PC-9 (cell line): ENCODE measurements at regions not wholly inside any gene's neighbourhood (a gene's known extent, or its start where the extent isn't known, plus 50 kb on each side); places are given as distances from the start of the nearest gene placed in this dataset.
"Not testable (repeated sequence)": the region's sequence is repeated elsewhere in the genome, so short reads cannot be mapped to it uniquely, and the experiment has no call there.

Experiments
- BruUV-seq: library from RNA; stranded (reverse); fragments of 400-500 nt; replicated peaks from 2 replicates; lab custom pipeline; 2021; lab: Mats Ljungman, UMichigan
- CTCF ChIA-PET: fragments of 300-600 bp; sonication (Branson Sonifier 250); formaldehyde crosslinking; loops from one replicate; lab custom pipeline; 2022; ENCODE audit warnings: antibody characterized with exemption; lab: Charles Lee
- POLR2A ChIA-PET: fragments of 300-600 bp; sonication (Branson Sonifier 250); formaldehyde crosslinking; loops from one replicate; lab custom pipeline; 2022; ENCODE audit warnings: antibody characterized with exemption; ENCODE audit not compliant: unreplicated experiment; lab: Charles Lee
- DNase-seq, 2 experiments: peaks; one replicate each; pipeline versions ENCODE4 v3.0.0 to v3.0.0-alpha.2; 2015 to 2022; ENCODE audit warnings: mixed read lengths in 1 of 2
- H2AFZ ChIP-seq: fragments of 200-600 bp; sonication (generic); 2 replicates; pipeline ENCODE4 v1.8.1; 2017; ENCODE audit warnings: antibody characterized with exemption
- H3F3A ChIP-seq: fragments of 200-600 bp; sonication (generic); 2 replicates; pipeline ENCODE4 v1.8.1; 2017; ENCODE audit warnings: antibody characterized with exemption, mild to moderate bottlenecking, low read depth; ENCODE audit not compliant: insufficient read depth
- H3K27ac ChIP-seq: fragments of 200-600 bp; sonication (generic); 2 replicates; pipeline ENCODE4 v1.6.1; 2016; ENCODE audit warnings: mixed run types
- H3K27me3 ChIP-seq: fragments of 200-600 bp; sonication (generic); 2 replicates; pipeline ENCODE4 v1.6.1; 2016; ENCODE audit warnings: low read depth, mixed run types; ENCODE audit not compliant: insufficient read depth
- H3K36me3 ChIP-seq: fragments of 200-600 bp; sonication (generic); 2 replicates; pipeline ENCODE4 v1.6.1; 2016; ENCODE audit warnings: low read depth, mixed run types
- H3K4me1 ChIP-seq: fragments of 200-600 bp; sonication (generic); replicated peaks from 2 replicates; pipeline ENCODE4 v1.6.1; 2016; ENCODE audit warnings: mixed run types; ENCODE audit not compliant: insufficient read depth
- H3K4me2 ChIP-seq: fragments of 200-600 bp; sonication (generic); 2 replicates; pipeline ENCODE4 v1.6.1; 2017; ENCODE audit warnings: mixed run types
- H3K4me3 ChIP-seq: fragments of 200-600 bp; sonication (generic); 2 replicates; pipeline ENCODE4 v1.6.1; 2016; ENCODE audit warnings: mixed run types
- H3K79me2 ChIP-seq: fragments of 200-600 bp; sonication (generic); 2 replicates; pipeline ENCODE4 v1.6.1; 2017; ENCODE audit warnings: low read depth, mixed run types
- H3K9me2 ChIP-seq: fragments of 200-600 bp; sonication (generic); 2 replicates; pipeline ENCODE4 v1.8.1; 2017; ENCODE audit warnings: mild to moderate bottlenecking; ENCODE audit not compliant: insufficient read depth
- H3K9me3 ChIP-seq: fragments of 200-600 bp; sonication (generic); 2 replicates; pipeline ENCODE4 v1.8.1; 2016; ENCODE audit warnings: low read depth; ENCODE audit not compliant: insufficient read depth
- H4K20me1 ChIP-seq: fragments of 200-600 bp; sonication (generic); 2 replicates; pipeline ENCODE4 v1.8.1; 2017; ENCODE audit not compliant: insufficient read depth
- EZH2 ChIP-seq: fragments of 200-600 bp; sonication (generic); IDR thresholded peaks from 2 replicates; pipeline ENCODE4 v1.8.0; 2017; ENCODE audit warnings: antibody characterized with exemption, low read depth
- intact Hi-C: fragments of 100-400 bp; cut with micrococcal nuclease; formaldehyde crosslinking; loops from one replicate; pipeline ENCODE4 v1.10.0; 2022; ENCODE audit not compliant: unreplicated experiment
- TF ChIP-seq, protein P1 (sequence below): fragments of 200-600 bp; sonication (generic); conservative IDR thresholded peaks from 2 replicates; pipeline ENCODE4 v1.6.1; 2017; ENCODE audit warnings: mixed run types, antibody characterized with exemption, mild to moderate bottlenecking, moderate library complexity

- no peak for DNase-seq
- Histone ChIP-seq H3K4me3 (no peak overlapping the region), H3K9me3 (no peaks in the 10 kb centered on the region), H2AFZ (no peak overlapping the region), H3F3A (no peaks in the 10 kb centered on the region), H3K4me1 (no peaks in the 10 kb centered on the region), H3K27ac (no peak overlapping the region), H3K4me2 (no peak overlapping the region), H3K9me2 (no peaks in the 10 kb centered on the region), H3K79me2 (no peaks in the 10 kb centered on the region), H4K20me1 (no peaks in the 10 kb centered on the region), H3K36me3 (no peaks in the 10 kb centered on the region), H3K27me3 (no peaks in the 10 kb centered on the region)
- no TSS peak for BruUV-seq
- ChIA-PET POLR2A (no interaction called here), CTCF (no interaction called here)
- intact Hi-C loops, result no loop called here
- TF ChIP-seq, protein P1, sequence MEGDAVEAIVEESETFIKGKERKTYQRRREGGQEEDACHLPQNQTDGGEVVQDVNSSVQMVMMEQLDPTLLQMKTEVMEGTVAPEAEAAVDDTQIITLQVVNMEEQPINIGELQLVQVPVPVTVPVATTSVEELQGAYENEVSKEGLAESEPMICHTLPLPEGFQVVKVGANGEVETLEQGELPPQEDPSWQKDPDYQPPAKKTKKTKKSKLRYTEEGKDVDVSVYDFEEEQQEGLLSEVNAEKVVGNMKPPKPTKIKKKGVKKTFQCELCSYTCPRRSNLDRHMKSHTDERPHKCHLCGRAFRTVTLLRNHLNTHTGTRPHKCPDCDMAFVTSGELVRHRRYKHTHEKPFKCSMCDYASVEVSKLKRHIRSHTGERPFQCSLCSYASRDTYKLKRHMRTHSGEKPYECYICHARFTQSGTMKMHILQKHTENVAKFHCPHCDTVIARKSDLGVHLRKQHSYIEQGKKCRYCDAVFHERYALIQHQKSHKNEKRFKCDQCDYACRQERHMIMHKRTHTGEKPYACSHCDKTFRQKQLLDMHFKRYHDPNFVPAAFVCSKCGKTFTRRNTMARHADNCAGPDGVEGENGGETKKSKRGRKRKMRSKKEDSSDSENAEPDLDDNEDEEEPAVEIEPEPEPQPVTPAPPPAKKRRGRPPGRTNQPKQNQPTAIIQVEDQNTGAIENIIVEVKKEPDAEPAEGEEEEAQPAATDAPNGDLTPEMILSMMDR, result no peak
- TF ChIP-seq EZH2, result no peak
Observed at GRCh38 chr2:182548031-182548950, 121.5 kb upstream of the PDE1A start.

- POLR2A ChIA-PET, result no interaction called here
- DNase-seq, result no peak
Observed at GRCh38 chr2:182550234-182550633, 123.4 kb upstream of the PDE1A start.

GRCh38 chr2:182552232-182552631 lies 125.4 kb upstream of the PDE1A start:
- POLR2A ChIA-PET, H3K27ac ChIP-seq, CTCF ChIA-PET, DNase-seq, H4K20me1 ChIP-seq, H3F3A ChIP-seq, intact Hi-C loops, H2AFZ ChIP-seq, H3K79me2 ChIP-seq, H3K4me1 ChIP-seq, H3K4me3 ChIP-seq, H3K9me2 ChIP-seq, H3K4me2 ChIP-seq, H3K36me3 ChIP-seq, BruUV-seq, H3K9me3 ChIP-seq, H3K27me3 ChIP-seq: not testable (repeated sequence)

More at GRCh38 chr2:182550234-182550633, 123.4 kb upstream of the PDE1A start:
- no peak overlapping the region for H3K27ac ChIP-seq
- H2AFZ ChIP-seq, result no peak overlapping the region
- H3K4me1 ChIP-seq, result no peaks in the 10 kb centered on the region
- no peaks in the 10 kb centered on the region for H3K9me3 ChIP-seq
- H3K9me2 ChIP-seq, result no peaks in the 10 kb centered on the region
- H3F3A ChIP-seq, result no peaks in the 10 kb centered on the region
- H3K4me2 ChIP-seq, result no peak overlapping the region
- H3K79me2 ChIP-seq, result no peaks in the 10 kb centered on the region
- CTCF ChIA-PET, result no interaction called here
- H3K4me3 ChIP-seq, result no peak overlapping the region
- H4K20me1 ChIP-seq, result no peaks in the 10 kb centered on the region
- TF ChIP-seq, protein P1, result no peak
- TF ChIP-seq EZH2, result no peak
- no peaks in the 10 kb centered on the region for H3K27me3 ChIP-seq
- no peaks in the 10 kb centered on the region for H3K36me3 ChIP-seq
- no TSS peak for BruUV-seq
- intact Hi-C loops, result no loop called here

- POLR2A ChIA-PET, H3K9me3 ChIP-seq, H4K20me1 ChIP-seq, BruUV-seq, H3F3A ChIP-seq, H3K4me2 ChIP-seq, H3K4me3 ChIP-seq, H3K27me3 ChIP-seq, CTCF ChIA-PET, H3K27ac ChIP-seq, H3K4me1 ChIP-seq, H3K79me2 ChIP-seq, intact Hi-C loops, H3K36me3 ChIP-seq, H3K9me2 ChIP-seq, DNase-seq: not testable (repeated sequence)
- H2AFZ ChIP-seq, result peak overlapping the region; percentile 4; the same call in 1 of the 2 replicates
Observed at GRCh38 chr2:182552785-182553184, 125.9 kb upstream of the PDE1A start.
